Left lobe of liver (tissue), 2 donors: ENCODE measurements at regions not wholly inside any gene's neighbourhood (a gene's known extent, or its start where the extent isn't known, plus 50 kb on each side); places are given as distances from the start of the nearest gene placed in this dataset.

Source experiments
- ATAC-seq: fragments of 200-7000 bp; cut with Tn5 transposase; one replicate; pipeline ENCODE4 v1.9.1; 2020; ENCODE audit warnings: mild to moderate bottlenecking, moderate library complexity
- DNase-seq: peaks from one replicate; pipeline ENCODE4 v3.0.0-alpha.2; 2020; ENCODE audit warnings: low spot score
- donor health status: DM: no; HTN: no; CAD: no; lungs with moderate emphysema.
- donor health status: DM: no; HTN: yes; CAD: no.

GRCh38 chr2:862355-862687, 88.3 kb upstream of the SNTG2 start:
- peak; percentile 8 for DNase-seq
- no peak for ATAC-seq

- no peak for ATAC-seq
- DNase-seq, result peak; percentile 26
Measured at GRCh38 chr2:861655-862354, 88.8 kb upstream of the SNTG2 start.

- ATAC-seq, result no peak
Measured at GRCh38 chr2:860259-860855, 90.3 kb upstream of the SNTG2 start.

GRCh38 chr2:858646-859045, 92.0 kb upstream of the SNTG2 start:
- no peak for ATAC-seq

More at GRCh38 chr2:860259-860855, 90.3 kb upstream of the SNTG2 start:
- DNase-seq, result no peak

GRCh38 chr2:857937-858336, 92.7 kb upstream of the SNTG2 start:
- no peak for DNase-seq

More at GRCh38 chr2:858646-859045, 92.0 kb upstream of the SNTG2 start:
- no peak for DNase-seq

GRCh38 chr2:857081-857480, 93.6 kb upstream of the SNTG2 start:
- DNase-seq (no peak), ATAC-seq (no peak)

More at GRCh38 chr2:857937-858336, 92.7 kb upstream of the SNTG2 start:
- ATAC-seq, result no peak

- DNase-seq (no peak), ATAC-seq (no peak)
Measured at GRCh38 chr2:856456-856855, 94.2 kb upstream of the SNTG2 start.

- DNase-seq (no peak), ATAC-seq (no peak)
Measured at GRCh38 chr2:856041-856440, 94.6 kb upstream of the SNTG2 start.

- no peak for ATAC-seq
- DNase-seq, result no peak
Measured at GRCh38 chr2:855177-855576, 95.5 kb upstream of the SNTG2 start.

GRCh38 chr2:854460-854859, 96.2 kb upstream of the SNTG2 start:
- no peak for DNase-seq

GRCh38 chr2:853203-853870, 97.3 kb upstream of the SNTG2 start:
- ATAC-seq, result no peak
- no peak for DNase-seq

More at GRCh38 chr2:854460-854859, 96.2 kb upstream of the SNTG2 start:
- ATAC-seq, result peak; percentile 80

GRCh38 chr2:852168-852567, 98.5 kb upstream of the SNTG2 start:
- no peak for ATAC-seq
- DNase-seq, result no peak

GRCh38 chr2:851680-852079, 99.0 kb upstream of the SNTG2 start:
- no peak for DNase-seq
- ATAC-seq, result no peak

GRCh38 chr2:851078-851477, 99.6 kb upstream of the SNTG2 start:
- no peak for ATAC-seq
- DNase-seq, result no peak

GRCh38 chr2:850429-850828, 100.2 kb upstream of the SNTG2 start:
- DNase-seq, result no peak

GRCh38 chr2:848099-848498, 102.5 kb upstream of the SNTG2 start:
- ATAC-seq (no peak), DNase-seq (no peak)

More at GRCh38 chr2:850429-850828, 100.2 kb upstream of the SNTG2 start:
- no peak for ATAC-seq

- DNase-seq, result no peak
- no peak for ATAC-seq
Measured at GRCh38 chr2:847669-848068, 103.0 kb upstream of the SNTG2 start.

- DNase-seq (no peak), ATAC-seq (no peak)
Measured at GRCh38 chr2:844715-845114, 105.9 kb upstream of the SNTG2 start.

- DNase-seq, result no peak
- no peak for ATAC-seq
Measured at GRCh38 chr2:842151-842803, 108.4 kb upstream of the SNTG2 start.

GRCh38 chr2:841036-841435, 109.6 kb upstream of the SNTG2 start:
- ATAC-seq (no peak), DNase-seq (no peak)

GRCh38 chr2:834233-834632, 116.4 kb upstream of the SNTG2 start:
- DNase-seq (no peak), ATAC-seq (no peak)

GRCh38 chr2:833180-833579, 117.5 kb upstream of the SNTG2 start:
- ATAC-seq (no peak), DNase-seq (no peak)
